ENCODE measurements at regions not wholly inside any gene's neighbourhood (a gene's known extent, or its start where the extent isn't known, plus 50 kb on each side); places are given as distances from the start of the nearest gene placed in this dataset.
"Not testable (repeated sequence)": the region's sequence is repeated elsewhere in the genome, so short reads cannot be mapped to it uniquely, and the experiment has no call there.

GRCh38 chr3:162599742-162600141 lies 1103.1 kb downstream of the OTOL1 start:
- FAIRE-seq; in situ Hi-C loops (cut with HindIII; ENCODE audit: extremely low pct_ligation_motif_present, low pct_unique_long_range_greater_than_20kb); DNase-seq (ENCODE audit: low spot score); intact Hi-C loops (cut with micrococcal nuclease; ENCODE audit: unreplicated experiment); CTCF ChIA-PET (ENCODE audit: low intra/inter-chr PET ratio, low total read pairs); H3K27me3 ChIP-seq (ENCODE audit: control insufficient read depth in 1 of 2, insufficient read depth in 2 of 2, low read length in 2 of 2); H3K79me2 ChIP-seq (ENCODE audit: insufficient read depth, low read length); H3K4me1 ChIP-seq (ENCODE audit: insufficient read depth, low read length); H2AFZ ChIP-seq (ENCODE audit: low read length); H3K4me2 ChIP-seq (ENCODE audit: low read depth, low read length); H3K4me3 ChIP-seq (replicated peaks in 1 of 3; ENCODE audit: insufficient read depth in 1 of 3, low read depth in 2 of 3, low read length in 3 of 3); H3K9me3 ChIP-seq (ENCODE audit: low read length); H3K27ac ChIP-seq (ENCODE audit: extremely low read length, insufficient read depth, low read length); H3K9ac ChIP-seq (ENCODE audit: insufficient read depth, low read depth, low read length); ATAC-seq; BruUV-seq (replicated peaks); H3K36me3 ChIP-seq (replicated peaks in 1 of 2; ENCODE audit: control insufficient read depth in 1 of 2, insufficient read depth in 2 of 2, low read length in 2 of 2); H4K20me1 ChIP-seq (ENCODE audit: insufficient read depth, low read length); POLR2A ChIA-PET: not testable (repeated sequence)
- WGBS (ENCODE audit: low lambda C conversion rate): 46% methylated on average over 7 of the region's 27 CpGs

DNA sequence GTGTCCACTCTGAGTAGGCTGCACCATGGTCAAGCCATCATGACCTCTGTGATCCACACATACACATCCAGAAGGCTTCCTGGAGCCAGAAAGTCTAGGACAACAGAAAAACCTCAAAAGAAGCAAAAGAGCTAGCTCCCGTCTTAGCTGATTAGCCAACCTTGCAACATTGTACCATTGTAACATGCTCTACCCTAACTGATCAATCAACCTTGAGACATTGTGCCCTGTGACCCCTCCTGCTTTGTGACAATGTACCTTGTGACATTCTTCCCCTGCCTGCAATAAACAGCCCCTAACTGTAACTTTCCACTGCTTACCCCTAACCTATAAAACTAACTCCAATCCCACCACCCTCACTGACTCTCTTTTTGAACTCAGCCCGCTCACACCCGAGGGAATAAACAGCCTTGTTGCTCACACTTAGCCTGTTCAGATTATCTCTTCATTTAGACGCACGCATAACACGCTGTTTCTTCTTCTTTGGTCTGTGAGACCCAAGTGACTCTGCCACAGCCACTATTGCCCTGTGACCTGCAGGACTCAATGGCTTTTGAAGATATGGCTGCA lies 1104.6 kb downstream of the OTOL1 start:
- no peak overlapping the region for H2AFZ ChIP-seq (ENCODE audit: low read length)
- FAIRE-seq: no peak
- no peak overlapping the region for H3K9ac ChIP-seq (ENCODE audit: insufficient read depth, low read depth, low read length)
- H3K27ac ChIP-seq (ENCODE audit: extremely low read length, insufficient read depth, low read length): no peak overlapping the region
- POLR2A ChIA-PET: no interaction called here
- no peaks in the 10 kb centered on the region for H4K20me1 ChIP-seq (ENCODE audit: insufficient read depth, low read length)
- H3K79me2 ChIP-seq (ENCODE audit: insufficient read depth, low read length): no peaks in the 10 kb centered on the region
- CTCF ChIA-PET (ENCODE audit: low intra/inter-chr PET ratio, low total read pairs): no interaction called here
- no peak overlapping the region for H3K4me3 ChIP-seq (replicated peaks in 1 of 3; ENCODE audit: insufficient read depth in 1 of 3, low read depth in 2 of 3, low read length in 3 of 3)
- no peaks in the 10 kb centered on the region for H3K27me3 ChIP-seq (ENCODE audit: control insufficient read depth in 1 of 2, insufficient read depth in 2 of 2, low read length in 2 of 2)
- TF ChIP-seq SOX13 (IDR thresholded peaks at IDR 0.05) (no peak), SOX13 (CRISPR knock-in tag; conservative IDR thresholded peaks at IDR 0.05 in 1 of 2, IDR thresholded peaks at IDR 0.05 in 1 of 2) (peak in 1 of 2 experiments; percentile 56; a peak in 2 of 4 replicates), FOXO4 (CRISPR knock-in tag; conservative IDR thresholded peaks at IDR 0.05) (no peak), EP300 (IDR thresholded peaks at IDR 0.05; ENCODE audit: low read depth in 2 of 2, low read length in 2 of 2) (0 out of 4 replicates have a peak, but pooled peaks of 1 of the 2 experiments have one; percentile 34), EP300 (CRISPR knock-in tag; IDR thresholded peaks at IDR 0.05; ENCODE audit: borderline replicate concordance) (no peak), SOX6 (IDR thresholded peaks at IDR 0.05) (no peak), SOX6 (CRISPR knock-in tag; IDR thresholded peaks at IDR 0.05) (peak; percentile 39; the same call in 1 of the 2 replicates), KMT2A (CRISPR knock-in tag; IDR thresholded peaks at IDR 0.05) (no peak), RXRB (CRISPR knock-in tag; IDR thresholded peaks at IDR 0.05; ENCODE audit: borderline replicate concordance) (no peak)
- H3K4me2 ChIP-seq (ENCODE audit: low read depth, low read length): 0 out of 2 replicates have a peak overlapping the region, but pooled peaks have one; percentile 7
- no peaks in the 10 kb centered on the region for H3K36me3 ChIP-seq (replicated peaks in 1 of 2; ENCODE audit: control insufficient read depth in 1 of 2, insufficient read depth in 2 of 2, low read length in 2 of 2)
- DNase-seq (ENCODE audit: low spot score): peak; percentile 9
- WGBS (ENCODE audit: low lambda C conversion rate): 50% methylated on average over 5 of the region's 6 CpGs
- BruUV-seq (replicated peaks): no TSS peak
- H3K9me3 ChIP-seq (ENCODE audit: low read length): no peaks in the 10 kb centered on the region
- in situ Hi-C loops (cut with HindIII; ENCODE audit: extremely low pct_ligation_motif_present, low pct_unique_long_range_greater_than_20kb) (no loop called here), intact Hi-C loops (cut with micrococcal nuclease; ENCODE audit: unreplicated experiment) (no loop called here)
- peaks cover 7% of the 10 kb centered on the region; the same call in 1 of the 2 replicates for H3K4me1 ChIP-seq (ENCODE audit: insufficient read depth, low read length)
- peak; percentile 63 for ATAC-seq

All from HepG2 (cell line).